ENCODE measurements at regions not wholly inside any gene's neighbourhood (a gene's known extent, or its start where the extent isn't known, plus 50 kb on each side); places are given as distances from the start of the nearest gene placed in this dataset.
A peak's percentile ranks its signal among the peaks of the same experiment; 100 is the strongest.

DNA sequence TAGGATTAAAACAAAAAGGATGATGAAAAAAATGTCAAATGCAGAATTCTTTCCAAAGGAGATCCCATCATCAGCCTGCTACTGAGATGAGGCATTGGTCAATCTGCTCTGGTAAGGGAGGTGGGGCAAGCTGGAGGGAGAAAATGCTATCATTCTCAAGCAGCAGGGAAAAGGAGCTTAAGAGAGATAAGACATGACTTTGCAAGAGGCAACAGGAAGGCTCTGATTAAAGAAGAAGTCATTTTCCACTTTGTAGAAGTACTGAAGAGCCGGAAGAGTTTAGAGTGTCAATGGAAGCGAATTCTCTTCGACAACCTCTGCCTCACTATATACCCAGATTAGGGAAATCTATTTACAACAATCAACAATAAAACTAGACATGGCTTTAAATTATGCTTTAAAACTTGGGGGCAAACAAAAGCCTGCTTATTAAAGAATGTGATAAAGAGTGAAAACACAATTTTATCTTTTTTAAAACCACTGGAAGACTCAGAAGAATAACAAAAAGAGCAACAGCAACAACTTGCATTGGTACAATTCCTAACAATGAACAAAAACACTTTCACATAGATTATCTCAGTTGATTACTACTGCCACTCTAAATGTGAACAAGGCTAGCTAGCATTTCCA lies 81.8 kb upstream of the NANOGP8 start (continued):
- TF ChIP-seq, protein P1, sequence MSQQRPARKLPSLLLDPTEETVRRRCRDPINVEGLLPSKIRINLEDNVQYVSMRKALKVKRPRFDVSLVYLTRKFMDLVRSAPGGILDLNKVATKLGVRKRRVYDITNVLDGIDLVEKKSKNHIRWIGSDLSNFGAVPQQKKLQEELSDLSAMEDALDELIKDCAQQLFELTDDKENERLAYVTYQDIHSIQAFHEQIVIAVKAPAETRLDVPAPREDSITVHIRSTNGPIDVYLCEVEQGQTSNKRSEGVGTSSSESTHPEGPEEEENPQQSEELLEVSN (IDR thresholded peaks at IDR 0.05; ENCODE audit: borderline replicate concordance in 1 of 2, extremely low read depth in 1 of 2, insufficient read depth in 1 of 2, insufficient read length in 1 of 2, low read depth in 1 of 2, low read length in 1 of 2, poor library complexity in 1 of 2, severe bottlenecking in 1 of 2): no peak
- TF ChIP-seq ZKSCAN8 (CRISPR knock-in tag; IDR thresholded peaks at IDR 0.05) (0 out of 2 replicates have a peak, but pooled peaks have one; percentile 48), ZNF134 (CRISPR knock-in tag; conservative IDR thresholded peaks at IDR 0.05) (no peak), ZNF780A (CRISPR knock-in tag; IDR thresholded peaks at IDR 0.05) (no peak), LEF1 (IDR thresholded peaks at IDR 0.05) (peak; percentile 95), ZSCAN32 (CRISPR knock-in tag; IDR thresholded peaks at IDR 0.05) (no peak), EZH2 (IDR thresholded peaks at IDR 0.05; ENCODE audit: borderline replicate concordance, low read depth, low read length) (no peak), SPI1 (IDR thresholded peaks at IDR 0.05; ENCODE audit: borderline replicate concordance, low read depth, low read length) (0 out of 2 replicates have a peak, but pooled peaks have one; percentile 51), ZNF12 (CRISPR knock-in tag; IDR thresholded peaks at IDR 0.05) (no peak), MTA1 (IDR thresholded peaks at IDR 0.05; ENCODE audit: borderline replicate concordance) (peak; percentile 62), NFYB (IDR thresholded peaks at IDR 0.05; ENCODE audit: extremely low read depth, insufficient read length) (no peak), TAF9B (IDR thresholded peaks at IDR 0.05; ENCODE audit: partially characterized antibody) (peak; percentile 50)
- TF ChIP-seq, protein P2, sequence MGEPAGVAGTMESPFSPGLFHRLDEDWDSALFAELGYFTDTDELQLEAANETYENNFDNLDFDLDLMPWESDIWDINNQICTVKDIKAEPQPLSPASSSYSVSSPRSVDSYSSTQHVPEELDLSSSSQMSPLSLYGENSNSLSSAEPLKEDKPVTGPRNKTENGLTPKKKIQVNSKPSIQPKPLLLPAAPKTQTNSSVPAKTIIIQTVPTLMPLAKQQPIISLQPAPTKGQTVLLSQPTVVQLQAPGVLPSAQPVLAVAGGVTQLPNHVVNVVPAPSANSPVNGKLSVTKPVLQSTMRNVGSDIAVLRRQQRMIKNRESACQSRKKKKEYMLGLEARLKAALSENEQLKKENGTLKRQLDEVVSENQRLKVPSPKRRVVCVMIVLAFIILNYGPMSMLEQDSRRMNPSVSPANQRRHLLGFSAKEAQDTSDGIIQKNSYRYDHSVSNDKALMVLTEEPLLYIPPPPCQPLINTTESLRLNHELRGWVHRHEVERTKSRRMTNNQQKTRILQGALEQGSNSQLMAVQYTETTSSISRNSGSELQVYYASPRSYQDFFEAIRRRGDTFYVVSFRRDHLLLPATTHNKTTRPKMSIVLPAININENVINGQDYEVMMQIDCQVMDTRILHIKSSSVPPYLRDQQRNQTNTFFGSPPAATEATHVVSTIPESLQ (CRISPR knock-in tag; IDR thresholded peaks at IDR 0.05): no peak
- TF ChIP-seq, protein P3, sequence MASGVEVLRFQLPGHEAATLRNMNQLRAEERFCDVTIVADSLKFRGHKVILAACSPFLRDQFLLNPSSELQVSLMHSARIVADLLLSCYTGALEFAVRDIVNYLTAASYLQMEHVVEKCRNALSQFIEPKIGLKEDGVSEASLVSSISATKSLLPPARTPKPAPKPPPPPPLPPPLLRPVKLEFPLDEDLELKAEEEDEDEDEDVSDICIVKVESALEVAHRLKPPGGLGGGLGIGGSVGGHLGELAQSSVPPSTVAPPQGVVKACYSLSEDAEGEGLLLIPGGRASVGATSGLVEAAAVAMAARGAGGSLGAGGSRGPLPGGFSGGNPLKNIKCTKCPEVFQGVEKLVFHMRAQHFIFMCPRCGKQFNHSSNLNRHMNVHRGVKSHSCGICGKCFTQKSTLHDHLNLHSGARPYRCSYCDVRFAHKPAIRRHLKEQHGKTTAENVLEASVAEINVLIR (CRISPR knock-in tag; IDR thresholded peaks at IDR 0.05): no peak
- TF ChIP-seq, protein P4, sequence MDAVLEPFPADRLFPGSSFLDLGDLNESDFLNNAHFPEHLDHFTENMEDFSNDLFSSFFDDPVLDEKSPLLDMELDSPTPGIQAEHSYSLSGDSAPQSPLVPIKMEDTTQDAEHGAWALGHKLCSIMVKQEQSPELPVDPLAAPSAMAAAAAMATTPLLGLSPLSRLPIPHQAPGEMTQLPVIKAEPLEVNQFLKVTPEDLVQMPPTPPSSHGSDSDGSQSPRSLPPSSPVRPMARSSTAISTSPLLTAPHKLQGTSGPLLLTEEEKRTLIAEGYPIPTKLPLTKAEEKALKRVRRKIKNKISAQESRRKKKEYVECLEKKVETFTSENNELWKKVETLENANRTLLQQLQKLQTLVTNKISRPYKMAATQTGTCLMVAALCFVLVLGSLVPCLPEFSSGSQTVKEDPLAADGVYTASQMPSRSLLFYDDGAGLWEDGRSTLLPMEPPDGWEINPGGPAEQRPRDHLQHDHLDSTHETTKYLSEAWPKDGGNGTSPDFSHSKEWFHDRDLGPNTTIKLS (IDR thresholded peaks at IDR 0.05; ENCODE audit: borderline replicate concordance, low read depth): no peak
